ENCODE measurements at regions not wholly inside any gene's neighbourhood (a gene's known extent, or its start where the extent isn't known, plus 50 kb on each side); places are given as distances from the start of the nearest gene placed in this dataset.
"Not testable (repeated sequence)": the region's sequence is repeated elsewhere in the genome, so short reads cannot be mapped to it uniquely, and the experiment has no call there.

DNA sequence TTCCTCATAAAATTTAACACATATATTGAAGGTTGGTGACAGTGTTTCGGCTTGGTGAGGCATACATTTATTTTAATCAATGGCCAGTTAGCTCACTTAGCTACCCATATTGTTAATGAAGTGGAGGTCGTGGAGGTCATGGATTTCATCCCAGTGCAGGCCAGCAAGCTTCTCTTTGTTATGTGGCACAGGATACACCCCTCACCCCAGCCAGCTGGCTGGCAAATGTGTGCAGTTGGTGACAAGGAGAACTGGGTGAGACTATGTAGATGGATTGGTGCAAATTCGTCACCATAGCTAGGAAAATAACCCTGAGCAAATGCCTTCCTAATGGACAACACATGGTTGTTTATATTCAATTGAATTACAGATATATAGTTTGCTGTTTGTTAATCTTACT is 50.5 kb upstream of the FOXP2 start:
- Histone ChIP-seq H3K27ac (ENCODE audit: low read length) (no peak overlapping the region), H3K9me3 (ENCODE audit: control insufficient read depth, low read length) (no peaks in the 10 kb centered on the region), H3K27me3 (ENCODE audit: control insufficient read depth, insufficient read depth) (no peaks in the 10 kb centered on the region), H3K4me3 (ENCODE audit: low read length) (no peak overlapping the region), H3K4me1 (ENCODE audit: control insufficient read depth, insufficient read depth, low read length) (no peaks in the 10 kb centered on the region)
- ATAC-seq = peak; percentile 55
- peak in 1 of 3 donors; percentile 55 for DNase-seq
- intact Hi-C loops (cut with DNase I) = no loop called here
- 41% methylated on average over 3 of the region's 3 CpGs for WGBS

DNA sequence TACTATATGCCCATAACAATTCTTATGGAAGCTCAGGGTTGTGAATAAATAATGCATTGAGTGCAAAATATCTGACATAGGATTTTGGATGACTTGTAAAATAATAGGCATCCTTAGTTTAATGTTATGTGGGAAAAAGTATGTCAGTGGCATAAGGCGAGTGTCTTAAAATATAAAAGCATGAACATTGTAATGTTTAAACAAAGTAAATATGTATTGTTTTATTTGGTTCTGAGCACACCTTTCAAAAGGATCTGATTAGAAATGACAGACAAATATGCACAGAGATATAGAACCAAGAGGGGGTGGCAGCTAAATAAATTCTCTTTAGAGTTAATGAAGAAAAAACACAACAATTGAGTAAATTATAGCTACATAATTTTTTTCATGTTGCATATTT is 51.3 kb upstream of the FOXP2 start:
- no peaks in the 10 kb centered on the region for H3K27me3 ChIP-seq (ENCODE audit: control insufficient read depth, insufficient read depth)
- H3K27ac ChIP-seq (ENCODE audit: low read length) = no peak overlapping the region
- ATAC-seq = no peak
- intact Hi-C loops (cut with DNase I) = no loop called here
- H3K4me3 ChIP-seq (ENCODE audit: low read length) = no peak overlapping the region
- no peak for DNase-seq
- WGBS = 85% methylated on average over 1 of the region's 1 CpG
- no peaks in the 10 kb centered on the region for H3K4me1 ChIP-seq (ENCODE audit: control insufficient read depth, insufficient read depth, low read length)
- no peaks in the 10 kb centered on the region for H3K9me3 ChIP-seq (ENCODE audit: control insufficient read depth, low read length)

DNA sequence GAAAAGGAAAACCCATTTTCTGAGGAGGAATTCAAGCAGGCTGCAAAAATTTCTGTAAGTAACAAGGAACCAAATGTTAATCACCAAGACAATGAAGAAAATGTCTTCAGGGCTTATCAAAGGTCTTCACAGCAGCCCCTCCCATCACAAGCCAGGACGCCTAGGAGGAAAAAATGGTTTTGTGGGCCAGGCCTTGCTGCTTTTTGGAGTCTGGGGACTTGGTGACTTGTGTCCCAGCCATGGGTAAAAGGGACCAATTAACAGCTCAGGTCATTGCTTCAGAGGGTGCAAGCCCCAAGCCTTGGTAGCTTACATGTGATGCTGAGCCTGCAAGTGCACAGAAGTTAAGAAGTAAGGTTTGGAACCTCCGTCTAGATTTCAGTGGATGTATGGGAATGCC is 55.7 kb upstream of the FOXP2 start:
- Histone ChIP-seq H3K27ac (ENCODE audit: low read length) (no peak overlapping the region), H3K4me1 (ENCODE audit: control insufficient read depth, insufficient read depth, low read length) (no peaks in the 10 kb centered on the region), H3K4me3 (ENCODE audit: low read length) (no peak overlapping the region), H3K9me3 (ENCODE audit: control insufficient read depth, low read length) (no peaks in the 10 kb centered on the region), H3K27me3 (ENCODE audit: control insufficient read depth, insufficient read depth) (no peaks in the 10 kb centered on the region)
- ATAC-seq (no peak), DNase-seq (no peak)
- 87% methylated on average over 2 of the region's 2 CpGs for WGBS
- intact Hi-C loops (cut with DNase I) = no loop called here

DNA sequence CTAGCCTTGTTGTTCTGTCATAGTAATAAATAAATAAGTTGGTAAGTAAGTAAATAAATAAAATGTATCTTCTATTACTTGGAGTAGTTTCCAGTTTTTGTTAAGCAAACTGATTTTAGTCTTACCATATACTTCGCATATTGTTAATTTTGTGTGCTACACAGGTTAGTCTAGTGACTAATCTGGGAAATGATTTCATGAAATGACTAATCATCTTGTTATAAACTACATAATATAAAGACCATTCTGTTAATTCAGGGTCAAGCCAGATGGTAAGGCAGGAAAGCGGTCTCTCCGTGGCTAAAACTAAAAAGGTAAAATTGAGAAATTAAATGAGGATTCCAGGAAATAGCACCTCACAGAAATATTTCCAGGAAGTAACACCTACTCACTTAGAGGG is 58.5 kb upstream of the FOXP2 start:
- ATAC-seq (no peak), DNase-seq (no peak)
- Histone ChIP-seq H3K4me1 (ENCODE audit: control insufficient read depth, insufficient read depth, low read length) (no peaks in the 10 kb centered on the region), H3K27me3 (ENCODE audit: control insufficient read depth, insufficient read depth) (no peaks in the 10 kb centered on the region), H3K9me3 (ENCODE audit: control insufficient read depth, low read length) (no peaks in the 10 kb centered on the region), H3K4me3 (ENCODE audit: low read length) (no peak overlapping the region), H3K27ac (ENCODE audit: low read length) (no peak overlapping the region)
- WGBS = 77% methylated on average over 3 of the region's 3 CpGs
- intact Hi-C loops (cut with DNase I) = no loop called here

DNA sequence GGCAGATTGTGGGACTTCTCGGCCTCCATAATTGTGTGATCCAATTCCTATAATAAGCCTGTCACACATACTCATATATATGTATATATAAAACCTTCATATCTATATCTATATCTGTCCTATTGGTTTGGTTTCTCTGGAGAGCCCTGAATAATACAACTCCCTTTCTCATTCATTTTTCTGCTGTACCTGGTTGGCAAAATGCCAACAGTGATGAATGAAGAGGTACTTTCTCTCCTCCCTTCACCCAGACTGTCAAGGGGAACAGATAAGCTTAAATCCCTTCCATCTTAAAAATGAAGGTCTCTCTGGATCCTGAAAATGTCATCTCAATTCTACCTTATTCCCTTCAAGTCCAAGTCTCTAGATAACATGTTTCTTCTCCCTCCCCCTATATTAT is 60.3 kb upstream of the FOXP2 start:
- intact Hi-C loops (cut with DNase I) = no loop called here
- no peak for ATAC-seq
- H3K9me3 ChIP-seq (ENCODE audit: control insufficient read depth, low read length) = no peaks in the 10 kb centered on the region
- H3K4me3 ChIP-seq (ENCODE audit: low read length) = no peak overlapping the region
- WGBS = 91% methylated on average over 1 of the region's 1 CpG
- H3K4me1 ChIP-seq (ENCODE audit: control insufficient read depth, insufficient read depth, low read length) = no peaks in the 10 kb centered on the region
- no peak for DNase-seq
- no peaks in the 10 kb centered on the region for H3K27me3 ChIP-seq (ENCODE audit: control insufficient read depth, insufficient read depth)
- no peak overlapping the region for H3K27ac ChIP-seq (ENCODE audit: low read length)

DNA sequence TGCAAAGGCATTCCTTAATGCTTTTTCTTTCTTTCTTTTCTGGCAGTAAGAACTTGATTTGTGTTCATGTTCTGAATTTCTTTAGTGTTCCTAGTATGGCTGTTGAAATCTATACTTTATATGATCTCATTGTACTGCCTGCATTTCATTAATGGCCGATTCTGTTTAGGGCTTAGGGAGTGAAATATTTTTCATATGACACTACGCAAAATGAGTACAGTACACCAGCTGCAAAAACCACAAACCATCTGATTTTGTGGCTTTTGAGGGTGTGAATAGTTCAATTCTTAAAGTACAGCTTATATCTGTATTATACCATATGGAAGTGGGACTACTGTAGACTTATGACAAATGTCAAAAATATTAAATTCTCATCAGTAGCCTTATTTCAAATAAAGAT is 69.1 kb upstream of the FOXP2 start:
- H3K9me3 ChIP-seq (ENCODE audit: control insufficient read depth, low read length) = no peaks in the 10 kb centered on the region
- ATAC-seq (no peak), DNase-seq (no peak)
- no peak overlapping the region for H3K27ac ChIP-seq (ENCODE audit: low read length)
- H3K4me3 ChIP-seq (ENCODE audit: low read length) = no peak overlapping the region
- 57% methylated on average over 2 of the region's 2 CpGs for whole genome bisulfite sequencing
- H3K4me1 ChIP-seq (ENCODE audit: control insufficient read depth, insufficient read depth, low read length) = no peaks in the 10 kb centered on the region
- intact Hi-C loops (cut with DNase I) = no loop called here
- no peaks in the 10 kb centered on the region for H3K27me3 ChIP-seq (ENCODE audit: control insufficient read depth, insufficient read depth)

DNA sequence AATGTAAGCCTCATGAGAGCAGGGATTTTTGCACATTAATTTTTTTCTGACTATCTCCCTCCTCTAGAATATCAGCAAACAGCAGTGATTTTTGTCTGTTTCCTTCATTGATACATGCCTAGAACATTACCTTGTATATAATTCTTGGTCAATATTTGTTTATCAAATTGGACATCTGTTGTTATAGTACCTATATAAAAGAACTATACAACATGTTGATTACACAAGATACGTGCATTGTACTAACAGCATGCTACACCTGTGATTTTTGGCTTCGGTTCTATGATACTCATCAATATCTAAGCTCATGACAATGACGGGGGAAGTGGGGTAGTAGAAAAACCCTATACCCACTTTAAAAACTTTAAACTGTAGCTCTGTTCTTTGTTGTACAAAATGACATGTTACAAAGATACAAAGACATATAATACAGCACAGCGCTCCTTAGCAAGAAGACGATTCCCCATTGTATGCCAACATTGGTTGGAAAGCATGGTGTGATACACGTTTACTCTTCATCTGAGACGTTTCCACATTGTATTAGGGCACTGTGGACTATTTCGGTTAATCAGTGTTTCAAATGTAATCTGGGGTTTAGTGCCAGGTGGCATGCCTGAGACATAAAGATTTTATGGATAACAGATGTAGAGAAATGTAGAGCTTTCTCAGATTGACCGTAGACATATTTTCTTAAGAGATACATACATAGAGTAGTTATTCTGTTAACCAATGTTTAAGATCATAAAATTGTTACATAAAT is 70.5 kb upstream of the FOXP2 start:
- no peak for DNase-seq
- no peak overlapping the region for H3K27ac ChIP-seq (ENCODE audit: low read length)
- H3K27me3 ChIP-seq (ENCODE audit: control insufficient read depth, insufficient read depth) = no peaks in the 10 kb centered on the region
- intact Hi-C loops (cut with DNase I) = no loop called here
- no peaks in the 10 kb centered on the region for H3K4me1 ChIP-seq (ENCODE audit: control insufficient read depth, insufficient read depth, low read length)
- 87% methylated on average over 9 of the region's 9 CpGs for WGBS
- ATAC-seq = no peak
- H3K9me3 ChIP-seq (ENCODE audit: control insufficient read depth, low read length) = no peaks in the 10 kb centered on the region
- H3K4me3 ChIP-seq (ENCODE audit: low read length) = no peak overlapping the region

DNA sequence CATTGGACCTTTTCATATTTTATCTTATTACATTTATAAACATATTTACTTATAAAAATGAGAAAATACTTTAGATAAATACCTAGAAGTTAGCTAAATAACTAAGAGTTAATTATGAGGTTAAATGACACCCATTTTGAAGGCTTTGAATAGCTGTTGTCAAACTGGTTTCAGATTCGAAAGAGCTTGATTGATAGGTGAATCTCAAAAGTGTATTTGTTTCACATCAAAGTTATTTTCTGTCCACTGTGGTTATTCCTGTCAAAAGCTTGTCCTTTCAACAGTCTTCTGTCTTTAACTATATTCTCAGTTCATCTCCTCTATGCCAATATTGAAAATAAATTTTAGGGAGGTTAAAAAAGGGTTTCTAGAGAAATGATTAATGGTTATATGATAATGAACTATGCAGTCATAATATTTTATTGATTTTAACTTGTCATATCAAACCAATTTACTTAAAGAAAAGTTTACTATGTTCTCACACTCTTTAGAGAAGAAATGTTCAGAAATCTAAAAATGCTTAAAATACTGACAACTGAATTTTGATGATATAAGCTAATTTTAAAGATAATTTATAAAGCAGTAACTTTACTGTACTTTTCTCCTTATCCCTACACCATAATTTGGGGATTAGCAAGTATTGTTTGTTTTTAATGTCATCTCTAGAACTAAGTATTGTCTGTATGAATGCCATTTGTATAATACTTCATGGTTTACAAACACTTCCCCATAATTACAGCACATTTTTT is 72.0 kb upstream of the FOXP2 start:
- intact Hi-C loops (cut with DNase I) = no loop called here
- H3K4me3 ChIP-seq (ENCODE audit: low read length) = no peak overlapping the region
- 78% methylated on average over 1 of the region's 1 CpG for WGBS

DNA sequence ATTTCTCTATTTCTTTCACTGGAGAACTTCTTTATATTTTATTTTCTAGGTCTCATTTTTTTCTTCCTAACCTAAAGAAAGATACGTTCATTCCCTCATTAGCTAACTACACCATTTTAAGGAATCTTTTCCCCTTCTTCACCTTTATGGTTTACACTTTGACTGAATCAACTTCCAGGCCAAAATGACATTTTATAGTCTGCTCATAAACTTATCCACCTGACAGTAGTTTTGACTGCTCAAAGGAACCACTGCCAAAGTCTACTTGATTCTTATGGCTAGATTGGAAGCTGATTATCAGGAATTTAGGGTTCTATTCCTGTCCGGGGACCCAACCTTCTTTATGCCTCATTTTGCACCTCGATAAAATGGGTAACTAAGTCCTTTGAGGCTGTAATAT is 73.0 kb upstream of the FOXP2 start:
- no peak for DNase-seq
- no peak for ATAC-seq
- Histone ChIP-seq H3K4me1 (ENCODE audit: control insufficient read depth, insufficient read depth, low read length) (no peaks in the 10 kb centered on the region), H3K4me3 (ENCODE audit: low read length) (no peak overlapping the region), H3K9me3 (ENCODE audit: control insufficient read depth, low read length) (no peaks in the 10 kb centered on the region), H3K27me3 (ENCODE audit: control insufficient read depth, insufficient read depth) (no peaks in the 10 kb centered on the region), H3K27ac (ENCODE audit: low read length) (no peak overlapping the region)
- WGBS = 77% methylated on average over 3 of the region's 3 CpGs
- intact Hi-C loops (cut with DNase I) = no loop called here

More for the DNA sequence above, 72.0 kb upstream of the FOXP2 start:
- H3K27me3 ChIP-seq (ENCODE audit: control insufficient read depth, insufficient read depth) = no peaks in the 10 kb centered on the region
- H3K4me1 ChIP-seq (ENCODE audit: control insufficient read depth, insufficient read depth, low read length) = no peaks in the 10 kb centered on the region
- no peak for DNase-seq
- H3K27ac ChIP-seq (ENCODE audit: low read length) = no peak overlapping the region
- no peaks in the 10 kb centered on the region for H3K9me3 ChIP-seq (ENCODE audit: control insufficient read depth, low read length)
- no peak for ATAC-seq

DNA sequence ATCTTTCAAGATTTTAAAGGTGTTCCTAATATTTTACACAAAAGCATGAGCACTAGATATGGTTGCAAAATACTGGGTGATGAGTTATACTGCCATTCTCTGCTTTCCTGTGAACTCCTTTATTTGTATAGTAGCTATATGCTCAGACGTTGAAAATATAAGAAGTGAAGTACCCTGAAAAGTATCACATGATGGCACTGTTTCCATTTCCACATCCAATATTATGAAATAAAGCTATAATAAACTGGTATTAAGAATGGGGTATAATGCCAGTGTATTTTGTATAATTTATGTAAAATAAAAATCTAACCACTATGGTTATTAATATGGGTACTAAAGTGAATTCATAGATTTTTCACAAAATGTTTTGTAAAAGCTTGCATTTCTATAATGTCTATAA is 79.6 kb upstream of the FOXP2 start:
- Histone ChIP-seq H3K4me3 (ENCODE audit: low read length) (no peak overlapping the region), H3K27ac (ENCODE audit: low read length) (no peak overlapping the region), H3K9me3 (ENCODE audit: control insufficient read depth, low read length) (no peaks in the 10 kb centered on the region), H3K4me1 (ENCODE audit: control insufficient read depth, insufficient read depth, low read length) (no peaks in the 10 kb centered on the region), H3K27me3 (ENCODE audit: control insufficient read depth, insufficient read depth) (no peaks in the 10 kb centered on the region)
- no peak for ATAC-seq
- intact Hi-C loops (cut with DNase I) = no loop called here
- 34% methylated on average over 1 of the region's 1 CpG for WGBS
- DNase-seq = no peak

DNA sequence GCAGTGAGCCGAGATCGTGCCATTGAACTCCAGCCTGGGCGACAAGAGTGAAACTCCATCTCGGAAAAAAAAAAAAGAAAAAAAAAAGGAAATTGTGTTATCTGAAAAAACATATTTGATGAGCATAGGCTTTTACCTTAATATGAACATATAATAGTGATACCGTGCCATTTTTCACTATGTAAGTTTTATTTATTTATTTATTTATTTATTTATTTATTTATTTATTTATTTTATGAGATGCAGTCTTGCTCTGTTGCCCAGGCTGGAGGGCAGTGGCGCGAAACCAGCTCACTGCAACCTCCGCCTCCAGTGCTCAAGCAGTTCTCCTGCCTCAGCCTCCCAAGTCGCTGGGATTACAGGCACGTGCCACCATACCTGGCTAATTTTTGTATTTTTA is 85.2 kb upstream of the FOXP2 start:
- 85% methylated on average over 10 of the region's 10 CpGs for WGBS
- H3K27me3 ChIP-seq (ENCODE audit: control insufficient read depth, insufficient read depth); H3K4me3 ChIP-seq (ENCODE audit: low read length); H3K4me1 ChIP-seq (ENCODE audit: control insufficient read depth, insufficient read depth, low read length); intact Hi-C loops (cut with DNase I); ATAC-seq; H3K9me3 ChIP-seq (ENCODE audit: control insufficient read depth, low read length); H3K27ac ChIP-seq (ENCODE audit: low read length): not testable (repeated sequence)
- peak in 1 of 3 donors; percentile 8 for DNase-seq
